SK-N-SH treated with all-trans-retinoic acid at 6 μM for 48 hours (cell line): ENCODE measurements at regions not wholly inside any gene's neighbourhood (a gene's known extent, or its start where the extent isn't known, plus 50 kb on each side); places are given as distances from the start of the nearest gene placed in this dataset.

Experiments
- CSDC2 ChIP-seq: fragments of 250-450 bp; sonication (Bioruptor Pico); IDR thresholded peaks from 2 replicates; pipeline ENCODE4 v1.5.0; 2020; ENCODE audit warnings: mild to moderate bottlenecking, moderate library complexity
- ZNF70 ChIP-seq: fragments of 450-650 bp; formaldehyde crosslinking; IDR thresholded peaks from 2 replicates; pipeline ENCODE4 v1.5.0; 2020; ENCODE audit warnings: mild to moderate bottlenecking, moderate library complexity
- ZNF8 ChIP-seq: fragments of 450-650 bp; formaldehyde crosslinking; IDR thresholded peaks from 2 replicates; pipeline ENCODE4 v1.5.0; 2020; ENCODE audit warnings: mild to moderate bottlenecking, moderate library complexity

- no peak for TF ChIP-seq CSDC2 (CRISPR knock-in tag)
- no peak for TF ChIP-seq ZNF70
- TF ChIP-seq ZNF8: no peak
These were observed 279.7 kb downstream of the MBD2 start for GRCh38 chr18:53944721-53945120.
